ENCODE measurements at regions not wholly inside any gene's neighbourhood (a gene's known extent, or its start where the extent isn't known, plus 50 kb on each side); places are given as distances from the start of the nearest gene placed in this dataset.
A peak's percentile ranks its signal among the peaks of the same experiment; 100 is the strongest.

GRCh38 chr4:107129076-107129475, 93.0 kb upstream of the DKK2 start:
- TF ChIP-seq CTCF (IDR thresholded peaks at IDR 0.05; ENCODE audit: unreplicated experiment in 3 of 3), result no peak
- no peaks in the 10 kb centered on the region for H3K27me3 Mint-ChIP-seq (ENCODE audit: low read depth)
- H3K4me1 Mint-ChIP-seq, result no peaks in the 10 kb centered on the region
- no peak overlapping the region for H3K27ac Mint-ChIP-seq
- no peak overlapping the region for H3K4me3 Mint-ChIP-seq
- H3K9me3 Mint-ChIP-seq, result no peaks in the 10 kb centered on the region
- H3K36me3 Mint-ChIP-seq (ENCODE audit: low read depth), result no peaks in the 10 kb centered on the region

- H3K27me3 Mint-ChIP-seq (ENCODE audit: low read depth), result no peaks in the 10 kb centered on the region
- TF ChIP-seq CTCF (IDR thresholded peaks at IDR 0.05; ENCODE audit: unreplicated experiment in 3 of 3), result no peak
- no peaks in the 10 kb centered on the region for H3K4me1 Mint-ChIP-seq
- H3K36me3 Mint-ChIP-seq (ENCODE audit: low read depth), result no peaks in the 10 kb centered on the region
- H3K27ac Mint-ChIP-seq, result no peak overlapping the region
- H3K4me3 Mint-ChIP-seq, result no peak overlapping the region
- H3K9me3 Mint-ChIP-seq, result no peaks in the 10 kb centered on the region
Observed at GRCh38 chr4:107128116-107128515, 92.0 kb upstream of the DKK2 start.

- no peak overlapping the region for H3K4me3 Mint-ChIP-seq
Observed at GRCh38 chr4:107125496-107125895, 89.4 kb upstream of the DKK2 start.

GRCh38 chr4:107122736-107123135, 86.6 kb upstream of the DKK2 start:
- no peaks in the 10 kb centered on the region for H3K36me3 Mint-ChIP-seq (ENCODE audit: low read depth)

More at GRCh38 chr4:107125496-107125895, 89.4 kb upstream of the DKK2 start:
- Mint-ChIP-seq H3K27ac (no peak overlapping the region), H3K9me3 (no peaks in the 10 kb centered on the region), H3K4me1 (peaks cover 3% of the 10 kb centered on the region), H3K27me3 (ENCODE audit: low read depth) (no peaks in the 10 kb centered on the region), H3K36me3 (ENCODE audit: low read depth) (no peaks in the 10 kb centered on the region)
- no peak for TF ChIP-seq CTCF (IDR thresholded peaks at IDR 0.05; ENCODE audit: unreplicated experiment in 3 of 3)

GRCh38 chr4:107120661-107121060, 84.5 kb upstream of the DKK2 start:
- H3K27ac Mint-ChIP-seq, result peak overlapping the region in 2 of 3 experiments; percentile 47 to 59
- no peak for TF ChIP-seq CTCF (IDR thresholded peaks at IDR 0.05; ENCODE audit: unreplicated experiment in 3 of 3)
- no peaks in the 10 kb centered on the region for H3K27me3 Mint-ChIP-seq (ENCODE audit: low read depth)
- no peaks in the 10 kb centered on the region for H3K36me3 Mint-ChIP-seq (ENCODE audit: low read depth)
- H3K4me3 Mint-ChIP-seq, result no peak overlapping the region
- H3K4me1 Mint-ChIP-seq, result peaks cover 13% of the 10 kb centered on the region
- no peaks in the 10 kb centered on the region for H3K9me3 Mint-ChIP-seq

More at GRCh38 chr4:107122736-107123135, 86.6 kb upstream of the DKK2 start:
- Mint-ChIP-seq H3K4me1 (peaks cover 13% of the 10 kb centered on the region), H3K27ac (no peak overlapping the region), H3K27me3 (ENCODE audit: low read depth) (no peaks in the 10 kb centered on the region), H3K9me3 (no peaks in the 10 kb centered on the region), H3K4me3 (no peak overlapping the region)
- TF ChIP-seq CTCF (IDR thresholded peaks at IDR 0.05; ENCODE audit: unreplicated experiment in 3 of 3), result no peak

GRCh38 chr4:107117726-107118125, 81.6 kb upstream of the DKK2 start:
- no peak for TF ChIP-seq CTCF (IDR thresholded peaks at IDR 0.05; ENCODE audit: unreplicated experiment in 3 of 3)
- H3K27me3 Mint-ChIP-seq (ENCODE audit: low read depth), result no peaks in the 10 kb centered on the region
- peaks cover 18% of the 10 kb centered on the region for H3K4me1 Mint-ChIP-seq
- H3K36me3 Mint-ChIP-seq (ENCODE audit: low read depth), result no peaks in the 10 kb centered on the region
- H3K9me3 Mint-ChIP-seq, result peaks cover 1% of the 10 kb centered on the region
- H3K27ac Mint-ChIP-seq, result no peak overlapping the region
- H3K4me3 Mint-ChIP-seq, result no peak overlapping the region
